ENCODE measurements at regions not wholly inside any gene's neighbourhood (a gene's known extent, or its start where the extent isn't known, plus 50 kb on each side); places are given as distances from the start of the nearest gene placed in this dataset.
A peak's percentile ranks its signal among the peaks of the same experiment; 100 is the strongest.
"Not testable (repeated sequence)": the region's sequence is repeated elsewhere in the genome, so short reads cannot be mapped to it uniquely, and the experiment has no call there.

DNA sequence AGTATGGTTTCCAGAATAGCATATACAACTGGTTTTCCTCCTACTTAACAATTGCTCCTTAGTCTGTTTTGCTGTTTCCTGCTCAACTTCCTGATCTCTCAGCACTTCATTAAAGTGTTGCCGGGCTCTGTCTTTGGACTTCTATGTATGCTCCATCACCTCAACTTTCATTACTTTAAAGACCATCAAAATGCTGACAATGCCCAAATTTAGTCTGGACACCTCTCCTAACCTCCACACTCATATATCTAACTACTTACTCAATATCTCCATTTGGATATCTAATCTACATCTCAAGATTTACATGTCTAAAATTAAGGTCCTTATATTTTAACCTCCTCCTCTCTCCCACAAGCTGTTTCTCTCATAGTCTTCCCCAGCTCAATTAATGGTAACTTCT is 54.4 kb upstream of the LGR5 start:
- no peak overlapping the region for H3K4me3 ChIP-seq (ENCODE audit: low read depth, low read length)
- no peak for DNase-seq (ENCODE audit: low read depth)
- TF ChIP-seq, protein P1, sequence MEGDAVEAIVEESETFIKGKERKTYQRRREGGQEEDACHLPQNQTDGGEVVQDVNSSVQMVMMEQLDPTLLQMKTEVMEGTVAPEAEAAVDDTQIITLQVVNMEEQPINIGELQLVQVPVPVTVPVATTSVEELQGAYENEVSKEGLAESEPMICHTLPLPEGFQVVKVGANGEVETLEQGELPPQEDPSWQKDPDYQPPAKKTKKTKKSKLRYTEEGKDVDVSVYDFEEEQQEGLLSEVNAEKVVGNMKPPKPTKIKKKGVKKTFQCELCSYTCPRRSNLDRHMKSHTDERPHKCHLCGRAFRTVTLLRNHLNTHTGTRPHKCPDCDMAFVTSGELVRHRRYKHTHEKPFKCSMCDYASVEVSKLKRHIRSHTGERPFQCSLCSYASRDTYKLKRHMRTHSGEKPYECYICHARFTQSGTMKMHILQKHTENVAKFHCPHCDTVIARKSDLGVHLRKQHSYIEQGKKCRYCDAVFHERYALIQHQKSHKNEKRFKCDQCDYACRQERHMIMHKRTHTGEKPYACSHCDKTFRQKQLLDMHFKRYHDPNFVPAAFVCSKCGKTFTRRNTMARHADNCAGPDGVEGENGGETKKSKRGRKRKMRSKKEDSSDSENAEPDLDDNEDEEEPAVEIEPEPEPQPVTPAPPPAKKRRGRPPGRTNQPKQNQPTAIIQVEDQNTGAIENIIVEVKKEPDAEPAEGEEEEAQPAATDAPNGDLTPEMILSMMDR (conservative IDR thresholded peaks at IDR 0.05; ENCODE audit: low read depth, low read length) = no peak

DNA sequence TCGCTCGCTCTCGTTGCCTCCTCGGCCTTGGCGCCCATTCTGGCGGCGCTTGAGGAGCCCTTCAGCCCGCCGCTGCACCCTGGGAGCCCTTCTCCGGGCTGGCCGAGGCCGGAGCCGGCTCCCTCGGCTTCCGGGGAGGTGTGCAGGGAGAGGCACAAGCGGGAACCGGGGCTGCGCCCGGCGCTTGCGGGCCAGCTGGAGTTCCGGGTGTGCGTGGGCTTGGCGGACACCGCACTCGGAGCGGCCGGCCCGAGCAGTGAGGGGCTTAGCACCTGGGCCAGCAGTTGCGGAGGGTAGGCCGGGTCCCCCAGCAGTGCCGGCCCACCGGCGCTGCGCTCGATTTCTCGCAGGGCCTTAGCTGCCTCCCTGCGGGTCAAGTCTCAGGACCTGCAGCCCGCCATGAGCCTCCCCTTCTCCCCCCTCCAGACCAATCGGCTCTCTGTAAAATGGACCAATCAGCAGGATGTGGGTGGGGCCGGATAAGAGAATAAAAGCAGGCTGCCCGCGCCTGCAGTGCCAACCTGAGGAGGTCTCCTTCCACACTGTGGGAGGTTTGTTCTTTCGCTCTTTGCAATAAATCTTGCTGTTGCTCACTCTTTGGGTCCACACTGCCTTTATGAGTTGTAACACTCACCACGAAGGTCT is 62.8 kb upstream of the LGR5 start:
- not testable (repeated sequence) for H3K4me3 ChIP-seq (ENCODE audit: low read depth, low read length); DNase-seq (ENCODE audit: low read depth)

GRCh38 chr12:71371122-71371521 is 68.5 kb upstream of the LGR5 start:
- no peak for DNase-seq (ENCODE audit: low read depth)
- TF ChIP-seq, protein P1 (conservative IDR thresholded peaks at IDR 0.05; ENCODE audit: low read depth, low read length) = peak; percentile 49
- no peak overlapping the region for H3K4me3 ChIP-seq (ENCODE audit: low read depth, low read length)

DNA sequence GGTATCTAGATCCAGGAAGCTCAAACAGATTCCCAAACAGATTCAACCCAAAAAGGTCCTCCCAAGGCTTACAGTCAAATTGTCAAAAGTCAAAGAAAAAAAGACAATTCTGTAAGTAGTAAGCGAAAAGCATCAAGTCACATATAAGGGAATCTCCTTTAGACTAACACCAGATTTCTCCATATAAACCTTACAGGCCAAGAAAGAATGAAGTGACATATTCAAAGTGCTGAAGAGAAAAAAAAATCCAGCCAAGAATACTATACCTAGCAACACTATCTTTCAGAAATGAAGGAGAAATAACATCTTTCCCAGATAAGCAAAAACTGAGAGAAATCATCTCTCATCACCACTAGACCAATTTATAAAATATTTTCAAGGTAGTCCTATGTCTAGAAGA is 79.6 kb upstream of the LGR5 start:
- TF ChIP-seq, protein P1 (conservative IDR thresholded peaks at IDR 0.05; ENCODE audit: low read depth, low read length) = no peak
- DNase-seq (ENCODE audit: low read depth) = no peak
- no peak overlapping the region for H3K4me3 ChIP-seq (ENCODE audit: low read depth, low read length)

DNA sequence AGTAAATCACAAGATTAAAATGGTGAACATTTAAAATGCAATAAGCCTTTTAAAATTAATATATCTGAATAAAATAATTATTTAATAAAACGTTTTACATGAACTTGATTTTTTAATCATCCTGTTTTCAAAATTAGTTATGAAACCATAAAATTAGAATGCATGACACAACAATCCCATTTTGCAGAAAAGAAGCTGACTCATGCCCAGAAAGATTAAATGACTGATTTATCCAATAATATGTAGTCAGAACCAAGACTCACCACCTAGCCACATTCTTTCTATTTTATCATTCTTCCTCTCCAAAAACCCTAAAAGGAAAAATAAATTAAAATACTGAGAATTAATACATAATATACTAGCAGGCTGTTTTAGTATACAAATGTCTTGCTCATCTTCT is 83.0 kb upstream of the LGR5 start:
- TF ChIP-seq, protein P1 (conservative IDR thresholded peaks at IDR 0.05; ENCODE audit: low read depth, low read length) = no peak
- no peak overlapping the region for H3K4me3 ChIP-seq (ENCODE audit: low read depth, low read length)
- DNase-seq (ENCODE audit: low read depth) = no peak

DNA sequence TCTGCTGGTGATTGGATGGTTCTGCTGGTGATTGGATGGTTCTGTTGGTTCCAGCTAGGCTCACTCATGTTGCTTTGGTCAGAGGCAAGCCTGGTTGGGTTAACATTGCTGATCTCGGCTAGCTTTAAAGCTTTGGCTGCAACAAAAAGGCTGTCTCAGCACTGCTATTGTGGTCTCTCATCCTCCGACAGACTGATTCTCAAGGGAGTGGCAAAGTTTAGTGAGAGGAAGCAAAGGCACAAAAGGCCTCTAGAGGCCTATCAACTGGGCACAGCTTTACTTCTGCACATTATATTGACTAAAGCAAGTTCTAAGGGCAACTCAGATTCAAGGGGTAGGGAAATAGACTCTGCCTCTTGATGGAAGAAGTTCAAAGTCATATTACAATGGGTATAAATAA is 84.7 kb upstream of the LGR5 start:
- DNase-seq (ENCODE audit: low read depth) = no peak
- H3K4me3 ChIP-seq (ENCODE audit: low read depth, low read length) = no peak overlapping the region
- TF ChIP-seq, protein P1 (conservative IDR thresholded peaks at IDR 0.05; ENCODE audit: low read depth, low read length) = no peak

GRCh38 chr12:71353607-71354006 is 86.0 kb upstream of the LGR5 start:
- DNase-seq (ENCODE audit: low read depth) = no peak
- no peak overlapping the region for H3K4me3 ChIP-seq (ENCODE audit: low read depth, low read length)
- TF ChIP-seq, protein P1 (conservative IDR thresholded peaks at IDR 0.05; ENCODE audit: low read depth, low read length) = no peak
